ENCODE measurements at regions not wholly inside any gene's neighbourhood (a gene's known extent, or its start where the extent isn't known, plus 50 kb on each side); places are given as distances from the start of the nearest gene placed in this dataset.

DNA sequence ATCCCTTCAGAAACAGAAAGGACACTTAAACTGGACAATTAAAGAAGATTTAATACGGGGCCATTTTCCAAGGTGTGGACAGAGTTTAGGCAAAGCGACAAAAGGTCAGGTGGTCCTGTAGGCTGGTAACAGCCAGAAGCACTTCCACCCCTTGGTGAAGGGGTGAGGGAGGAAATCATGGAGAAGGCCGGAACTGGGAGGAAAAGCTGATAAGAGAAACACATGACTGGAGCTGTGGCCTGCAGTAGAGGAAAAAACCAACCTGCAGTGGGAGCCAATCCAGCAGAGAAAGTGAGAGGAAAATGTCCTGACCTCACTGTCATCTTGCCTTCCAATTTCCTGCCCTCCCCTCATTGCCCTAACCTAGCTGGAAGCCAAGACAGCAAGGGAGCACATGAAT is 249.8 kb downstream of the LMO4 start:
- no peaks in the 10 kb centered on the region for H3K27me3 ChIP-seq (ENCODE audit: control insufficient read depth, insufficient read depth, low read length)
- in situ Hi-C loops (cut with HindIII; ENCODE audit: low pct_unique_long_range_greater_than_20kb, low sequenced_read_pairs) (no loop called here), intact Hi-C loops (cut with micrococcal nuclease; ENCODE audit: unreplicated experiment) (no loop called here)
- DNase-seq (ENCODE audit: low read depth, low spot score) (no peak), ATAC-seq (no peak)
- no peaks in the 10 kb centered on the region for H3K4me1 ChIP-seq (ENCODE audit: control insufficient read depth, insufficient read depth, low read length)
- no peaks in the 10 kb centered on the region for H3K36me3 ChIP-seq (ENCODE audit: control insufficient read depth, insufficient read depth, low read length)
- ChIA-PET CTCF (no interaction called here), POLR2A (no interaction called here)
- BruUV-seq (replicated peaks): no TSS peak
- TF ChIP-seq SIN3A (IDR thresholded peaks at IDR 0.05; ENCODE audit: borderline replicate concordance, insufficient read depth, low read depth, low read length) (no peak), TCF7L2 (IDR thresholded peaks at IDR 0.05; ENCODE audit: low read depth, low read length) (no peak), POLR2AphosphoS5 (IDR thresholded peaks at IDR 0.05; ENCODE audit: low read depth, low read length) (no peak)
- TF ChIP-seq, protein P1, sequence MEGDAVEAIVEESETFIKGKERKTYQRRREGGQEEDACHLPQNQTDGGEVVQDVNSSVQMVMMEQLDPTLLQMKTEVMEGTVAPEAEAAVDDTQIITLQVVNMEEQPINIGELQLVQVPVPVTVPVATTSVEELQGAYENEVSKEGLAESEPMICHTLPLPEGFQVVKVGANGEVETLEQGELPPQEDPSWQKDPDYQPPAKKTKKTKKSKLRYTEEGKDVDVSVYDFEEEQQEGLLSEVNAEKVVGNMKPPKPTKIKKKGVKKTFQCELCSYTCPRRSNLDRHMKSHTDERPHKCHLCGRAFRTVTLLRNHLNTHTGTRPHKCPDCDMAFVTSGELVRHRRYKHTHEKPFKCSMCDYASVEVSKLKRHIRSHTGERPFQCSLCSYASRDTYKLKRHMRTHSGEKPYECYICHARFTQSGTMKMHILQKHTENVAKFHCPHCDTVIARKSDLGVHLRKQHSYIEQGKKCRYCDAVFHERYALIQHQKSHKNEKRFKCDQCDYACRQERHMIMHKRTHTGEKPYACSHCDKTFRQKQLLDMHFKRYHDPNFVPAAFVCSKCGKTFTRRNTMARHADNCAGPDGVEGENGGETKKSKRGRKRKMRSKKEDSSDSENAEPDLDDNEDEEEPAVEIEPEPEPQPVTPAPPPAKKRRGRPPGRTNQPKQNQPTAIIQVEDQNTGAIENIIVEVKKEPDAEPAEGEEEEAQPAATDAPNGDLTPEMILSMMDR (IDR thresholded peaks at IDR 0.05): no peak
- TF ChIP-seq, protein P2, sequence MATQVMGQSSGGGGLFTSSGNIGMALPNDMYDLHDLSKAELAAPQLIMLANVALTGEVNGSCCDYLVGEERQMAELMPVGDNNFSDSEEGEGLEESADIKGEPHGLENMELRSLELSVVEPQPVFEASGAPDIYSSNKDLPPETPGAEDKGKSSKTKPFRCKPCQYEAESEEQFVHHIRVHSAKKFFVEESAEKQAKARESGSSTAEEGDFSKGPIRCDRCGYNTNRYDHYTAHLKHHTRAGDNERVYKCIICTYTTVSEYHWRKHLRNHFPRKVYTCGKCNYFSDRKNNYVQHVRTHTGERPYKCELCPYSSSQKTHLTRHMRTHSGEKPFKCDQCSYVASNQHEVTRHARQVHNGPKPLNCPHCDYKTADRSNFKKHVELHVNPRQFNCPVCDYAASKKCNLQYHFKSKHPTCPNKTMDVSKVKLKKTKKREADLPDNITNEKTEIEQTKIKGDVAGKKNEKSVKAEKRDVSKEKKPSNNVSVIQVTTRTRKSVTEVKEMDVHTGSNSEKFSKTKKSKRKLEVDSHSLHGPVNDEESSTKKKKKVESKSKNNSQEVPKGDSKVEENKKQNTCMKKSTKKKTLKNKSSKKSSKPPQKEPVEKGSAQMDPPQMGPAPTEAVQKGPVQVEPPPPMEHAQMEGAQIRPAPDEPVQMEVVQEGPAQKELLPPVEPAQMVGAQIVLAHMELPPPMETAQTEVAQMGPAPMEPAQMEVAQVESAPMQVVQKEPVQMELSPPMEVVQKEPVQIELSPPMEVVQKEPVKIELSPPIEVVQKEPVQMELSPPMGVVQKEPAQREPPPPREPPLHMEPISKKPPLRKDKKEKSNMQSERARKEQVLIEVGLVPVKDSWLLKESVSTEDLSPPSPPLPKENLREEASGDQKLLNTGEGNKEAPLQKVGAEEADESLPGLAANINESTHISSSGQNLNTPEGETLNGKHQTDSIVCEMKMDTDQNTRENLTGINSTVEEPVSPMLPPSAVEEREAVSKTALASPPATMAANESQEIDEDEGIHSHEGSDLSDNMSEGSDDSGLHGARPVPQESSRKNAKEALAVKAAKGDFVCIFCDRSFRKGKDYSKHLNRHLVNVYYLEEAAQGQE (IDR thresholded peaks at IDR 0.05; ENCODE audit: insufficient read depth in 1 of 2, low read depth in 2 of 2, low read length in 1 of 2): no peak
- H3K27ac ChIP-seq (ENCODE audit: low read length): no peak overlapping the region
- no peak overlapping the region for H3K4me3 ChIP-seq (ENCODE audit: low read depth in 2 of 2, low read length in 2 of 2)
- no peaks in the 10 kb centered on the region for H3K9me3 ChIP-seq (ENCODE audit: control insufficient read depth, insufficient read depth, low read depth, low read length)

DNA sequence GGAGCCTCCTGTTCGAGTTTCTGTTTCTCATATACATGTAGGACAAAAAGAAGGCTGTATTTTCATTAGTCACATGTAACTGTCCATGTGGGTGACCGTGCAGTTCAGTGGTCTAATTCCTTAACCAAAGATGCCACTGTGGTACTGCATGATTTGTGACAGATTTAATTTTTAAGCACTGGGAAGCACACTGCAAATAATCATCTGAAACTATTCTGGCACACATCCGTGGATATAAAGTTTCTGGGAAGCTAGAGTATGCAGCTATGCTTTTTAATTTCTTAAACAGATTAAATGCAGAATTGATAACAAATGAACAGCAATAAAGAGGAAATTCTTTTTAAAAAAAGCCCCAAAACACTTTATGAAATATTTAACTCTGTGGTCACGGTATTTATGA is 254.8 kb downstream of the LMO4 start:
- DNase-seq (ENCODE audit: low read depth, low spot score): no peak
- no peak overlapping the region for H3K4me3 ChIP-seq (ENCODE audit: low read depth in 2 of 2, low read length in 2 of 2)
- no peaks in the 10 kb centered on the region for H3K9me3 ChIP-seq (ENCODE audit: control insufficient read depth, insufficient read depth, low read depth, low read length)
- ChIA-PET POLR2A (no interaction called here), CTCF (no interaction called here)
- H3K36me3 ChIP-seq (ENCODE audit: control insufficient read depth, insufficient read depth, low read length): no peaks in the 10 kb centered on the region
- in situ Hi-C loops (cut with HindIII; ENCODE audit: low pct_unique_long_range_greater_than_20kb, low sequenced_read_pairs): no loop called here
- intact Hi-C loops (cut with micrococcal nuclease; ENCODE audit: unreplicated experiment): no loop called here
- H3K27ac ChIP-seq (ENCODE audit: low read length): no peak overlapping the region
- no TSS peak for BruUV-seq (replicated peaks)
- no peaks in the 10 kb centered on the region for H3K4me1 ChIP-seq (ENCODE audit: control insufficient read depth, insufficient read depth, low read length)
- H3K27me3 ChIP-seq (ENCODE audit: control insufficient read depth, insufficient read depth, low read length): no peaks in the 10 kb centered on the region
- TF ChIP-seq TCF7L2 (IDR thresholded peaks at IDR 0.05; ENCODE audit: low read depth, low read length) (no peak), SIN3A (IDR thresholded peaks at IDR 0.05; ENCODE audit: borderline replicate concordance, insufficient read depth, low read depth, low read length) (no peak), POLR2AphosphoS5 (IDR thresholded peaks at IDR 0.05; ENCODE audit: low read depth, low read length) (no peak)
- TF ChIP-seq, protein P2 (IDR thresholded peaks at IDR 0.05; ENCODE audit: insufficient read depth in 1 of 2, low read depth in 2 of 2, low read length in 1 of 2): no peak
- TF ChIP-seq, protein P1 (IDR thresholded peaks at IDR 0.05): no peak
- ATAC-seq: no peak

All from Panc1 (cell line).